GM19239 (cell line): ENCODE measurements at regions not wholly inside any gene's neighbourhood (a gene's known extent, or its start where the extent isn't known, plus 50 kb on each side); places are given as distances from the start of the nearest gene placed in this dataset.
"Not testable (repeated sequence)": the region's sequence is repeated elsewhere in the genome, so short reads cannot be mapped to it uniquely, and the experiment has no call there.

Source experiments
- DNase-seq: peaks from one replicate; pipeline ENCODE4 v3.0.0; 2011; ENCODE audit warnings: low spot score; ENCODE audit not compliant: insufficient read length
- FAIRE-seq: peaks from 2 replicates; lab custom pipeline; 2011; peaks lifted over from hg19 to GRCh38; lab: Jason Lieb, UNC

GRCh38 chr3:106114220-106114619 lies 245.4 kb upstream of the CBLB start:
- FAIRE-seq = no peak
- DNase-seq = no peak

- FAIRE-seq (no peak), DNase-seq (no peak)
These were observed 246.0 kb upstream of the CBLB start for GRCh38 chr3:106114848-106115247.

- DNase-seq = no peak
- FAIRE-seq = no peak
These were observed 246.7 kb upstream of the CBLB start for GRCh38 chr3:106115557-106115956.

- DNase-seq (no peak), FAIRE-seq (peak; percentile 37)
These were observed 248.1 kb upstream of the CBLB start for GRCh38 chr3:106116733-106117489.

- FAIRE-seq (no peak), DNase-seq (no peak)
These were observed 248.7 kb upstream of the CBLB start for GRCh38 chr3:106117490-106117858.

- DNase-seq (no peak), FAIRE-seq (no peak)
These were observed 250.8 kb upstream of the CBLB start for GRCh38 chr3:106119614-106120082.

GRCh38 chr3:106120356-106120755 lies 251.5 kb upstream of the CBLB start:
- DNase-seq (no peak), FAIRE-seq (no peak)

- DNase-seq (no peak), FAIRE-seq (no peak)
These were observed 252.9 kb upstream of the CBLB start for GRCh38 chr3:106121491-106122289.

GRCh38 chr3:106124818-106125217 lies 256.0 kb upstream of the CBLB start:
- DNase-seq = no peak
- no peak for FAIRE-seq

GRCh38 chr3:106125321-106125720 lies 256.5 kb upstream of the CBLB start:
- DNase-seq = no peak
- FAIRE-seq = no peak

- DNase-seq (no peak), FAIRE-seq (no peak)
These were observed 257.4 kb upstream of the CBLB start for GRCh38 chr3:106126067-106126845.

- DNase-seq (no peak), FAIRE-seq (no peak)
These were observed 258.0 kb upstream of the CBLB start for GRCh38 chr3:106126846-106127235.

GRCh38 chr3:106129939-106130338 lies 261.1 kb upstream of the CBLB start:
- no peak for DNase-seq
- no peak for FAIRE-seq

- no peak for FAIRE-seq
- no peak for DNase-seq
These were observed 261.8 kb upstream of the CBLB start for GRCh38 chr3:106130384-106131198.

- FAIRE-seq (no peak), DNase-seq (no peak)
These were observed 266.8 kb upstream of the CBLB start for GRCh38 chr3:106135451-106136160.

- FAIRE-seq = no peak
These were observed 271.0 kb upstream of the CBLB start for GRCh38 chr3:106139826-106140225.

GRCh38 chr3:106140431-106140830 lies 271.6 kb upstream of the CBLB start:
- DNase-seq (no peak), FAIRE-seq (no peak)

More at GRCh38 chr3:106139826-106140225, 271.0 kb upstream of the CBLB start:
- DNase-seq = no peak

GRCh38 chr3:106144030-106144429 lies 275.2 kb upstream of the CBLB start:
- DNase-seq (no peak), FAIRE-seq (no peak)

GRCh38 chr3:106148440-106149082 lies 279.7 kb upstream of the CBLB start:
- not testable (repeated sequence) for DNase-seq, FAIRE-seq
